ENCODE measurements at regions not wholly inside any gene's neighbourhood (a gene's known extent, or its start where the extent isn't known, plus 50 kb on each side); places are given as distances from the start of the nearest gene placed in this dataset.

DNA sequence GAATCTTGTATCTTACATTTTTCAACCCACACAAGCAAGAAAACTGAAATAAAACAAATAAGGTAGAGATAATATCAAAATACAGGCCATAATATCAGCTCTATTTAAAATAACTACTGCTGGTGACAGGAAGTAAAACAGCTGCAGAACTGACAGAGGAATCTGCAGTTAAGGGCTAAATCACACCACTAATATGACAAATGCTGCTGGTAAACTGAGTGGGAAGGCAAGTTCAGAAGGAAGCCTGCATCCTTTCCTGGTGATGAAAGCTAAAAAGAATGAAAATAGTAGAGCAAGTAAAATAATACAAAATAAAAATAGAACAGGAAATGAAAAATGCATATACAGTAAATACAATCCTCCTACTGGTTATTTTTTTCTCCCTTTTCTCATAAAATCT, 1293.7 kb upstream of the C9orf72 start:
- TF ChIP-seq, protein P1, sequence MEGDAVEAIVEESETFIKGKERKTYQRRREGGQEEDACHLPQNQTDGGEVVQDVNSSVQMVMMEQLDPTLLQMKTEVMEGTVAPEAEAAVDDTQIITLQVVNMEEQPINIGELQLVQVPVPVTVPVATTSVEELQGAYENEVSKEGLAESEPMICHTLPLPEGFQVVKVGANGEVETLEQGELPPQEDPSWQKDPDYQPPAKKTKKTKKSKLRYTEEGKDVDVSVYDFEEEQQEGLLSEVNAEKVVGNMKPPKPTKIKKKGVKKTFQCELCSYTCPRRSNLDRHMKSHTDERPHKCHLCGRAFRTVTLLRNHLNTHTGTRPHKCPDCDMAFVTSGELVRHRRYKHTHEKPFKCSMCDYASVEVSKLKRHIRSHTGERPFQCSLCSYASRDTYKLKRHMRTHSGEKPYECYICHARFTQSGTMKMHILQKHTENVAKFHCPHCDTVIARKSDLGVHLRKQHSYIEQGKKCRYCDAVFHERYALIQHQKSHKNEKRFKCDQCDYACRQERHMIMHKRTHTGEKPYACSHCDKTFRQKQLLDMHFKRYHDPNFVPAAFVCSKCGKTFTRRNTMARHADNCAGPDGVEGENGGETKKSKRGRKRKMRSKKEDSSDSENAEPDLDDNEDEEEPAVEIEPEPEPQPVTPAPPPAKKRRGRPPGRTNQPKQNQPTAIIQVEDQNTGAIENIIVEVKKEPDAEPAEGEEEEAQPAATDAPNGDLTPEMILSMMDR (IDR thresholded peaks at IDR 0.05) = no peak
- Histone ChIP-seq H3K4me1 (no peaks in the 10 kb centered on the region), H3K4me3 (no peak overlapping the region), H3K27me3 (no peaks in the 10 kb centered on the region), H3K27ac (no peak overlapping the region), H3K36me3 (no peaks in the 10 kb centered on the region), H3K9me3 (no peaks in the 10 kb centered on the region)
- ATAC-seq = no peak
- intact Hi-C loops (cut with DNase I) = no loop called here
- DNase-seq = no peak

DNA sequence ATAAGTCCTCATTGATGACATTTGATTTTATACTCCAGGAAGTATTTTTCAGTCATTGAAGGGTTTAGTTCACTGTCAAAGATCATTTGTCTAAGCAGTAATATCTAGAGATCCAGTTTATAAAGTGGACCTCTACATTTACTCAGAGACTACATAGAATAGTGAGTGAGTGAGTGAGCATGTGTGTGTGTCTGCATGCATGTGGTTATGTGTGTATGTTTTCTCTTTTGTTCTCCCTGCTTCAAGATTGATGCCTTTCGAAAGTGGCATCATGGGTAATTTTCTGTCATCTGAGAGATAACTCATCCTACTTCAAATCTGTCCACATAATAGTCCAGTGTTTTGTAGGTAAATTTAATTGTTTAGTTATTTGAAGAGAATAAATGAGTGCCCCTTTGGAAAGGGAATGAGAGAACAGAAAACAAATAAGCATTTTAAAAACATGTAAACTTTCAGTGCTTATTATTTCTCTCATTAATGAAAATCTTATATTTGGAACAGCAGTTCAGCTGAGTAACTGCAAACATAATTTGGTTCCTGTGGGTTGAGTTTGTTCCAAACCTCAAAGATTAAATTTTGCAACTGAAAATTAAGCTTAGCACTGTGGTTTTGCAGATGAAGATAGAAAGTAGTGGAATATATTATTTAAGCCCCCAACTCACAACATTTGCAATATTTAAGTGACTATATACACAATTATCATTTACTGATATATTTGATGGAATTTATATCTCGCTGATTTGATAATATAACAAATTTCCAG, 1295.1 kb upstream of the C9orf72 start:
- Histone ChIP-seq H3K36me3 (no peaks in the 10 kb centered on the region), H3K27ac (no peak overlapping the region), H3K4me3 (no peak overlapping the region), H3K4me1 (no peaks in the 10 kb centered on the region), H3K27me3 (no peaks in the 10 kb centered on the region), H3K9me3 (no peaks in the 10 kb centered on the region)
- TF ChIP-seq, protein P1 (IDR thresholded peaks at IDR 0.05) = no peak
- no peak for ATAC-seq
- no peak for DNase-seq
- intact Hi-C loops (cut with DNase I) = no loop called here

DNA sequence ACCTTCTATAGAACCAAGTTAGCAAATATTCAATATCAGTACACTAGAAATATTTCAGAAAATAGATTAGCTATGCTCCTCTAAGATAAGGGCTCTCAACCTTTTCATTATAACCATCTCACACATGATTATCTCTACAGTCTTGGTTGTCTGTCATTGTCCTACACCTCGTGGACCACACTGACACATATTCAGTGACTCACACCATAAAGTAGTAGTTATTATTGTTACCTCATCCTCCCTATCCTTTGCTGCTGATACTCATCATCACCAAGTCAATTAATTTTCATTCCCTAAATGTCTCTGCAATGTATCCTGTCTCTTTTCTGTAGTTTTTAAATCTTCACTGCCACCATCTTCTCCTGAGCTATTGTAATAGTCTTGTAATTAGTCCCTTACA, 1309.2 kb upstream of the C9orf72 start:
- Histone ChIP-seq H3K36me3 (no peaks in the 10 kb centered on the region), H3K4me1 (no peaks in the 10 kb centered on the region), H3K27me3 (no peaks in the 10 kb centered on the region), H3K4me3 (no peak overlapping the region), H3K9me3 (no peaks in the 10 kb centered on the region), H3K27ac (no peak overlapping the region)
- no peak for DNase-seq
- ATAC-seq = no peak
- TF ChIP-seq, protein P1 (IDR thresholded peaks at IDR 0.05) = no peak
- intact Hi-C loops (cut with DNase I) = no loop called here

DNA sequence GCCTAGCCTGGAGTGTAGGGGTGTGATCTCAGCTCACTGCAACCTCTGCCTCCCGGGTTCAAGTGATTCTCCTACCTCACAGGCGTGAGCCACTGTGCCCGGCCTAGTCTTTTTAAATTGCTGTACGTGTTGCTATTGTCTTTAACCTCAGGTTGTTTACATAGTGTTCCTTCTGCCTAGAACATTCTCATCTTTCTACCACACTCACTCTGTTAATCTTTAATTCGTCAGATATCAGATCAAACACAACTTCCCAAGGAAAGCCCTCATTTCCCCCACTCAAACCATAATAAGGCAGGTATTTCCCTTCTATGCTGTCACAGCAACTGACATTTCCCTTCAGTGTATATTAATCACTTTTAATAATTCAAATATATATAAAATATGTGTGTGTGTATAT, 1310.0 kb upstream of the C9orf72 start:
- Histone ChIP-seq H3K4me1 (no peaks in the 10 kb centered on the region), H3K36me3 (no peaks in the 10 kb centered on the region), H3K4me3 (no peak overlapping the region), H3K9me3 (no peaks in the 10 kb centered on the region), H3K27me3 (no peaks in the 10 kb centered on the region), H3K27ac (no peak overlapping the region)
- TF ChIP-seq, protein P1 (IDR thresholded peaks at IDR 0.05) = no peak
- no peak for DNase-seq
- intact Hi-C loops (cut with DNase I) = no loop called here
- ATAC-seq = no peak

DNA sequence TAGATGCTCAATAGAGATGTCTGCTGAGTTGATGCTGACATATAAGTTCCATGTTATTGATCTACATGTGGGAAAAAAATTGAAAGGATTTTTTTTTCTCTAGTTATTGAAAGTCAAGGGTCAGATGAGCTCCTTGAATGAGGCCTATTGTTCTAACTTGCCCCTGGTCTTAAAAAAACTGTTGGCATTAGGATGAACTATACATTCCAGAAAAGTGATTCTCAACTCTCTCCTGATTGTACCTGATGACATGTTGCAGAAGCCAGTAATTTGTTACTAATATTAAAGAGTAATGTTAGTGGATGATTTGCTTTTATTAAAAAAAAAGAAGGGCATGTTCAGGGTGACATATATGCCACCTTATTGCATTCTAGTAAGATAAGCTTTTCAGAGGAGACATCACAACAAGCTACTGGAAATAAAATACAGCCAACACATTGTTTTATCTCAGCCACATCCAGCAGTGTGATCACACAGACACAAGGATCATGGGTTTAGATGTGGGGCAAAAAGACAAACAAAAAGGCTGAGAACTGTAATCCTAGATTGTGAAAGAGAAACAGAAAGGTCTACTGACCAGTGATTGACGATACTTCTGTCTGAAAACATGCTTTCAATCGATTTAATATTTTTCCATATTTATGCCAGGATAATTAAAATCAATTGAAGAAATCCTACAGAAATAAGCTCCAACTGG, 1314.1 kb upstream of the C9orf72 start:
- ATAC-seq (no peak), DNase-seq (no peak)
- Histone ChIP-seq H3K27ac (no peak overlapping the region), H3K4me1 (no peaks in the 10 kb centered on the region), H3K27me3 (no peaks in the 10 kb centered on the region), H3K36me3 (no peaks in the 10 kb centered on the region), H3K4me3 (no peak overlapping the region), H3K9me3 (no peaks in the 10 kb centered on the region)
- intact Hi-C loops (cut with DNase I) = no loop called here
- TF ChIP-seq, protein P1 (IDR thresholded peaks at IDR 0.05) = no peak
